NAMALWA (cell line): ENCODE measurements at regions not wholly inside any gene's neighbourhood (a gene's known extent, or its start where the extent isn't known, plus 50 kb on each side); places are given as distances from the start of the nearest gene placed in this dataset.

Source experiments
- DNase-seq: peaks from one replicate; pipeline ENCODE4 v3.0.0-alpha.2; 2015; ENCODE audit warnings: low spot score

DNA sequence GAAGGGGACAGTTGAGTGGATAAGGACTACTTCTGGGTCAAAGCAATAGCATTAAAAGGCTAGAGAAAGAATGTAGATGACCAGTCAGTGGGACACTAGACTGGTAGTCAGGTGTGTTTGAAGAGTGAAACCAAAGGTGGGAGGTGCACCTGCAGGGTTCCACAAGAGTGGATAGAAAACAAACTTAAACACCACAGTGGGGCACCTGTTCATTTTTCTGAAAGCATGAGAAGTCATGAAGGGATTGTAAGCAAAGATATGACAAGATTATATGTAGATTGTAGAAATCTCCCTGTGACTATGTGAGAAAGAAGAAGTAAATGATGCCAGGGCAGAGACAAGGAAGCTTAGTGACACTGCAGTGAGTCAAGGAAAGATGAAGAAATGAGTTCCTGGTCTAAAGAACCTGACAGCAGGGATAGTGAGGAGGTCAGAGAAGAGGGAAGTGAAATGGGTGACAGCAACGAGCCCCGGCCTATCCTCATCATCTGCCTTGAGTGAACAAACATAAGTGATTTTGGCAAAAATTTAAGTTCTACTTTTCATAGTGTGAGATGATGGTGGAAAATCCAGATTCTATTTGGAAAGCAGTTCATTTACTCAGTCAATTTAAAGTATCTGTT is 296.9 kb downstream of the TLE4 start:
- no peak for DNase-seq

DNA sequence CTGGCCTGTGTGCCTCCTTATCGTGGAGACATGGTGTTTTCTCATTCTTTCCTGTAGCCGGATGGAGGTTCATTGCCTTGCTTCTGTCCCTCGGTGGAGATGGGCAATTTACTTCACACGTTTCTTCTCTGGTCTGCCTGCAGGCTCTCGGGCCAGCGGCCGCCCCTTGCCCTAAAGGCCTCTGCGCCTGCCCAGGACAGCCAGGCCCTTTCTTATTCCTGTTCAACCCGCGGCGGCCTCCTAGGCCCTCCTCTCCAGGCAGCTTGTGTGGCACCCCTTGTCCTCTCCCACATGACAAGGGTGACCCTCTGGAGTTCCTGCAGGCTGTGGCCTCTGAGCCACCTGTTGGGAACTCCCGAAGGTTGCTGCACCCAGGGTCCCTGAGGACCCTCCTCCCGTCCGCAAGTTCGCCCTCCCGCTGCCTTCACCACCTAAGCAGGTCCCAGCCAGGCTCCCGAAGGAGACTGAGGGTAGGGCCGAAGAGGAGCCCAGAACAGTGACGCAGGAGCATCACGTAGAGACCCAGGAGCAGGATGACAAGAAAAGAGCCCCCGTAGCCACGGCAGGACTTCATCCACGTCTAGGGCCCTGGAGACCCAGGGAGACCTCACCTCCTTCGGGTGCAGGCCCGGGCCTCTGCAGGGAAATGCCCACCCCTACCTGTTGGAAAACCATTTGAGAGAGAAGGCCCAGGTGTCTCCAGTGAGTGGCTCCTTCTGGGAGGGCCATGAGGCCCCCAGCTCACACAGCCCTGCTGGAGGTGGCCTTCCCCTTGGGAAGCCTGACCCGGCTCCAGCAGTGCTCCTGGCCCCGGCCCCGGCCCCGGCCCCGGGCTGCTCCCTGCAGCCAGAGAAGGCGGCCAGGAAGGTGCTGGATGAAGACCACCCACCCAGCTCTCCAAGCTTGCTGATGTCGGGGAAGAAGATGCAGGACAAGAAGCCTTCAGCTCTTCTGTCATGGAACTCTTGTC is 291.4 kb downstream of the TLE4 start:
- DNase-seq = no peak

GRCh38 chr9:79858508-79858907 is 286.7 kb downstream of the TLE4 start:
- peak; percentile 40 for DNase-seq

DNA sequence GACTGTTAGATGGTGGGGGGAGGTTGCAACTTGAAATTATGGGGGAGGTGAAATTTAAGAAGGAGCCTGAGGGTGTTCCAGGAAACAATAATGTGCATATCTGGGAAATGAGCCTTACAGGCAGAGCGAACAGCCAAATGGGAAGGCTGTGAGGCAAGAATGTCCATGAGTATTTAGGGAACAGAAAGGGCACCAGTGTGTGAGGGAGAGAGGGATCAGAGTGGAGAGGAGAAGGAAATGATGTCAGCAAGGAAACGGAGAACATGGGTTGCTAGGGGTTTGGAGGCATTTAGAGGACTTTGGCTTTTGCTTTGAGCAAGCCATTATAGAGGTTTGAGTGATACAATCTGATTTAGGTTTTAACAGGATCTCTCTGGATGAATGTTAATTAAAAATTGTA is 285.4 kb downstream of the TLE4 start:
- no peak for DNase-seq

DNA sequence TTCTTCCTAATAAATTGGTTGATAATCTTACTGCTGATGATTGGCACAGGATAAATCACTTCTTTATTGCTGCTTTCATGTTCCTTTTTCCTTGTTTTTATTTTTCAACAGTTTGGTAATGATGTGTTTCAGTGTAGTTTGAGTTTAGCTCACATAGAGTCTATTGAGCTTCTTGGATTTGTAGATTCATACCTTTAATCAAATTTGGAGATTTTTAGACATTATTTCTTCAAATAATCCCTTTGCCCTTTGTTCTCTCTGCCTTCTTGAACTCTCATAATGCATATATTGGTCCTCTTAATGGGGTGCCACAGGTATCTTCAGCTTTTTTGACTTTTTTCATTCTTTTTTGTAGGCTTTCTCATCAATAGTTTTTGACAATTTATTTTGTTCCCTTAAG is 275.3 kb downstream of the TLE4 start:
- DNase-seq = no peak

GRCh38 chr9:79829566-79830302 is 258.0 kb downstream of the TLE4 start:
- no peak for DNase-seq

- no peak for DNase-seq
These were observed 252.5 kb downstream of the TLE4 start for GRCh38 chr9:79824265-79824664.

DNA sequence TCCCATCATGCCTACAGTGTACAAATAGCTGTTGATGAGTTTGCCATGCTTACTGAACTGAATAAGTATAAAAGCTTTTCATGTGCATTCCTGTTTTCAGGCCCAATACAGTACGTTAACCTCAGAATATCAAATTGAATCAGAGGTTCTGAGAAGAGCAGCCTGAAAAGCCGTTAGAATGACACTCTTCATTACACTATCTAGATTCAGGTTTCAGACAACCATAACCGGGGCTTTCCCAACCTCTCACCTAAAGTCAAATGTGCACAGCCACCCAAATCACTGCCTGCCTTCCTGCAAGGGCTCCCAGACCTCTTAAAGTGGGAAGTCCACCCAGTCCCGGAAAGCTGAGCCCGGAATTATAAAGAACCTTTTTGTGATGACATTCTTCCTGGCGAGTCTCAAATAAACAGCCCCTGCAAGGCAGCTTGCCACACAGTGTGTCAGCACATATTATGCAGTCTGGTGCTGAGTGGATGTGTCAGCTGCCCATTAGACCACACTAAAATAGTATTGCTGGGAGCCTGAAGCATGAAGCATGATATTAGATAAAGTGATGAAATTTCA is 245.8 kb downstream of the TLE4 start:
- no peak for DNase-seq

GRCh38 chr9:79813258-79813638 is 241.5 kb downstream of the TLE4 start:
- no peak for DNase-seq

DNA sequence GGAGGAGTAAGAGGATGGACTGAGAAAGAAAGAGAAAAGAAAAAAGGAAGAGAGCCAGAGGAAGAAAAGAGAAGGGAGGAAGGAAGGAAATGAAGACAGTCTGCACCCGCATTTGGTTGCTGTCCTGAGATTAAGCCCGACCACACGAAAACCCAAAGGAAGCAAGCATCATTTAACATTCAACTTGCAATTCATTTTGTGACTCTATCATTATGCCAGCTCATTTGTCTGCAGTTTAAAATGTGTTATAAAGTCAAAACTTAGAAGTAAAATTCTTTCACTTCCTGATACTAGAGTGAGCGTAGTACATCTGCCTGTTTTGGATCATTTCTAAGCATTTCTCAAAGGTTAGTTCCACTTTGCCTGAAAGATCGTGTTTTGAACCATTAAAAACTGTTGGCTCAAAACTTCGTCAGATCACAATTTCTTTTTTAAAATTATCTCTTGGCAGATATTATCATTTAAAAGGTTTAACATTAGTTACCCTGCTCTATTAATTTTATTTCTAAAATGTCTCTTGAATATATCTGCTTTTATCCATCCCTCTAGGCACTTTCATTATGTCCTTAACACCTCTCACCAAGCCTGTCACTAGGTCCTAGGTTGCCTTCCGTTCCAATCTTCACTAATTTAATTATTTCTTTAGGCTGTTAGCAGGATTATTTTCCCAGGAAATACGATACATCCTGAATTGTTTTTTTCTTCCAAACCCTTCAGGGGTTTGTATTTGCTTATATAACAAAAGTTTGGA is 240.9 kb downstream of the TLE4 start:
- peak; percentile 43 for DNase-seq

GRCh38 chr9:79812099-79812498 is 240.3 kb downstream of the TLE4 start:
- DNase-seq = no peak

DNA sequence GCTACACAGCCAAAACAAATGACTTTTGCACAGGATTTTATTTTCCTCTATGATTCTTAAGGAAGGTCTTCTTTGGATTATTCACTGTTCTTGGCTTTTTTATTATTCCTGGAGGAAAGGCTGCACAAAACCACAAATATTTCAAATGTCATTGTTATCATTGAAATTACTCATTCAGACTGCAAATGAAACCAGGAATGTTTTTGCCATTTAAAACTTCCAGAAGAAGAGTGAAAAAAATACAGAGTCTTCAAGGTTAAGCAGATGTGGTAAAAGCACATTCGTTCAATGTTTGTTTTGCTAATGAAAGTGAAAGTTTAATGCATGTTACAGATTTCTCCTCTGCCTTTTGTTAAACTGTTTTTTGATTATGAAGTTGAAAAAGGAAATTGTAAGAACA is 238.2 kb downstream of the TLE4 start:
- DNase-seq = no peak

GRCh38 chr9:79809316-79809876 is 237.6 kb downstream of the TLE4 start:
- DNase-seq = no peak

- DNase-seq = no peak
These were observed 236.2 kb downstream of the TLE4 start for GRCh38 chr9:79807971-79808370.

GRCh38 chr9:79806086-79806485 is 234.3 kb downstream of the TLE4 start:
- DNase-seq = no peak

DNA sequence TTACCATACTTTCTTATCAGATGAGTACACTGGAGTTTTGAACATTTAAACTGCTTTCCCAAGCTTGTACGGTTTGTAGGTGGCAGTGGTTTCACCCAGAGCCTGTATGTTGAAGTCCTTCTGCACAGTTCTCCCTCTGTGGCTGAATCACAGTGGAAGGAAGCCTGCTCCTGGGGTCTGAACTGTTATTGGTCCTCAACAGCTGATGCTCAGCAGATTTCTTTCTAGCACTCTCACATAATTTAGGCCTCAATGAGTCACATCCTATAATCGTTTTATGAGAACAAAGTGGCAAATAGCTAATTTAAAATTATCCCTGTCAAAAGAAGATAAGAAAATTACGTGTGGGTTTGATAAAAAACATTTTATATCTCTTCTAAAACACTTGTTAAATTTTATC is 229.7 kb downstream of the TLE4 start:
- DNase-seq = no peak

DNA sequence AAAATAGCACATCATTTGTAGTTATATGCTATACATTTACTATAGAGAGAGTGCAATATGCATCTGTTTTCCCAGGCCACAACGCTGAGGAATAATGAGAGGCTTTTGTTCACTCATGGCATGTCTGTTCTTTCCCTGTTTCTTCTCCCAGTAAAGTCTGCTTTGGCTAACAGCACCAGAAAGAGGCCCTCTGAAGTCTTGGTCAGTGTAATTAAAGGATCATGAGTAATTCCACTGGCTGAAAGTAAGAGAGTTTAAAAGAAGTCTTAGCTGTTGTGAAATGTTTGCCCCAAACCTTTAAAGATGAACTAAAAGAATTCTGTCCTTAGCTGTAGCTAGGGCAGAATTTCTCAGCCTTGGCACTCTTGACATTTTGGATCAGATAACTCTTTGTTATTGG is 228.8 kb downstream of the TLE4 start:
- DNase-seq = no peak

- no peak for DNase-seq
These were observed 228.0 kb downstream of the TLE4 start for GRCh38 chr9:79799691-79800335.

GRCh38 chr9:79798450-79798849 is 226.7 kb downstream of the TLE4 start:
- no peak for DNase-seq

- no peak for DNase-seq
These were observed 224.6 kb downstream of the TLE4 start for GRCh38 chr9:79796411-79796810.

DNA sequence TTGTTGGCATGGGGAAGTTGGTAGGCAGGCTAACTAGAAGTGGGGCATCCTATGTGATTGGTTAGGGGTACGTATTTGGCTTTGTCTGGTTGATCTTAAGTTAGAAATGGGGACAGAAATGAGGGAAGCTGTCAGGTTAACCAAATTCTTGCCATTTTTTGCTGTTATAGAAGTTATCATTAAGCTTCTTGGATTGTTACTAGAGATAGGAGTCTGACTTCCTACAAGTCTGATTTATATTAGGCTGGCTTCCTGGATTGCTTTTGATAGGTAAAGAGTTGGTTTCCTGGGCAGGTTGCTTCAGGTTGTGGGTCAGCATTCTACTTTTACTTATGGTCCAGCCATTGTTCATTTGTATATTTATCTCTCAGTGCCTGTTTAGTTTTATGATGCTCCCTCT is 216.9 kb downstream of the TLE4 start:
- DNase-seq = no peak
